Endothelial cell of umbilical vein (primary cell): ENCODE measurements at regions not wholly inside any gene's neighbourhood (a gene's known extent, or its start where the extent isn't known, plus 50 kb on each side); places are given as distances from the start of the nearest gene placed in this dataset.
"Not testable (repeated sequence)": the region's sequence is repeated elsewhere in the genome, so short reads cannot be mapped to it uniquely, and the experiment has no call there.

ENCODE experiments used
- BruUV-seq: library from RNA; stranded (reverse); fragments of 400-500 nt; replicated peaks from 2 replicates; lab custom pipeline; 2021; lab: Mats Ljungman, UMichigan
- CTCF ChIA-PET: fragments of 300-600, 350-600 bp; sonication (Branson Sonifier 250); formaldehyde crosslinking; loops from one replicate; lab custom pipeline; 2021; ENCODE audit warnings: antibody characterized with exemption, inconsistent platforms; lab: Charles Lee
- POLR2A ChIA-PET: fragments of 300-600, 350-600 bp; sonication (Branson Sonifier 250); formaldehyde crosslinking; loops from one replicate; lab custom pipeline; 2021; ENCODE audit warnings: antibody characterized with exemption, inconsistent platforms; lab: Charles Lee
- DNase-seq: peaks from one replicate; pipeline ENCODE4 v3.0.0-alpha.2; 2011; ENCODE audit warnings: low read depth, low spot score
- FAIRE-seq: peaks from 2 replicates; lab custom pipeline; 2011; peaks lifted over from hg19 to GRCh38; lab: Jason Lieb, UNC
- H2AFZ ChIP-seq: 2 replicates; pipeline ENCODE4 v1.6.0; 2012; ENCODE audit warnings: low read depth, low read length, control low read depth, inconsistent platforms
- H3K27ac ChIP-seq: 2 replicates; pipeline ENCODE4 v1.5.1; 2011; ENCODE audit warnings: low read depth, mild to moderate bottlenecking, control low read depth, low read length, moderate library complexity; ENCODE audit not compliant: insufficient read depth
- H3K27me3 ChIP-seq, 2 experiments: 2 replicates each; pipeline versions ENCODE4 v1.6.0 to v1.6.1; 2011; ENCODE audit warnings: low read length in 2 of 2, mixed read lengths in 1 of 2; ENCODE audit not compliant: control insufficient read depth in 2 of 2, insufficient read depth in 2 of 2
- H3K36me3 ChIP-seq, 2 experiments: 2 replicates in 1 of 2; 3 replicates in 1 of 2; pipeline ENCODE4 v1.5.1; 2011; ENCODE audit warnings: low read length in 2 of 2, mild to moderate bottlenecking in 1 of 2, moderate library complexity in 1 of 2; ENCODE audit not compliant: control insufficient read depth in 2 of 2, insufficient read depth in 2 of 2; ENCODE audit errors: extremely low read depth in 1 of 2
- H3K4me1 ChIP-seq: 3 replicates; pipeline ENCODE4 v1.5.1; 2011; ENCODE audit warnings: mild to moderate bottlenecking, low read length; ENCODE audit not compliant: control insufficient read depth, insufficient read depth; ENCODE audit errors: extremely low read depth
- H3K4me2 ChIP-seq: 2 replicates; pipeline ENCODE4 v1.6.1; 2011; ENCODE audit warnings: low read length, control low read depth, mixed read lengths; ENCODE audit not compliant: insufficient read depth
- H3K4me3 ChIP-seq, 3 experiments: fragments of 200-600 bp in 1 of 3; sonication (generic), shearing (Covaris generic) in 1 of 3; replicated peaks in 1 of 3; 2 replicates each; pipeline ENCODE4 v1.5.1; 2011 to 2016; ENCODE audit warnings: control low read depth in 3 of 3, low read length in 3 of 3, mild to moderate bottlenecking in 2 of 3, inconsistent platforms in 1 of 3, low read depth in 1 of 3, moderate library complexity in 1 of 3; ENCODE audit not compliant: insufficient read depth in 1 of 3
- H3K79me2 ChIP-seq: 2 replicates; pipeline ENCODE4 v1.6.0; 2012; ENCODE audit warnings: low read length, inconsistent platforms; ENCODE audit not compliant: control insufficient read depth, insufficient read depth
- H3K9ac ChIP-seq: replicated peaks from 2 replicates; pipeline ENCODE3; 2011; ENCODE audit warnings: low read length, control low read depth; ENCODE audit not compliant: insufficient read depth; ENCODE audit errors: extremely low read depth
- H3K9me1 ChIP-seq: replicated peaks from 3 replicates; pipeline ENCODE4 v1.6.0; 2011; ENCODE audit warnings: mild to moderate bottlenecking, low read length; ENCODE audit not compliant: control insufficient read depth, insufficient read depth; ENCODE audit errors: extremely low read depth
- H3K9me3 ChIP-seq: replicated peaks from 2 replicates; pipeline ENCODE4 v1.5.1; 2012; ENCODE audit warnings: low read length, inconsistent platforms; ENCODE audit not compliant: control insufficient read depth, insufficient read depth
- H4K20me1 ChIP-seq: replicated peaks from 2 replicates; pipeline ENCODE3; 2011; ENCODE audit warnings: mild to moderate bottlenecking, low read length; ENCODE audit not compliant: control insufficient read depth, insufficient read depth; ENCODE audit errors: extremely low read depth
- CTCF ChIP-seq, 2 donors: IDR thresholded peaks; 1 replicate in 1 of 2; 2 replicates in 1 of 2; pipeline ENCODE4 v1.5.1; 2011; ENCODE audit warnings: low read length in 2 of 2, mild to moderate bottlenecking in 2 of 2, moderate library complexity in 2 of 2, control low read depth in 1 of 2, inconsistent platforms in 1 of 2, low read depth in 1 of 2; ENCODE audit not compliant: insufficient read depth in 1 of 2; ENCODE audit errors: extremely low read depth in 1 of 2
- EZH2 ChIP-seq: IDR thresholded peaks from 2 replicates; pipeline ENCODE4 v1.6.1; 2012; ENCODE audit warnings: borderline replicate concordance, low read depth, mild to moderate bottlenecking, moderate library complexity, low read length, inconsistent platforms; ENCODE audit not compliant: severe bottlenecking
- JUN ChIP-seq: IDR thresholded peaks from 2 replicates; pipeline ENCODE4 v1.6.1; 2011; ENCODE audit warnings: borderline replicate concordance, low read depth; ENCODE audit not compliant: insufficient read length, insufficient read depth
- MYC ChIP-seq: IDR thresholded peaks from one replicate; pipeline ENCODE4 v1.6.1; 2011; ENCODE audit warnings: mild to moderate bottlenecking, low read depth, low read length
- POLR2A ChIP-seq: IDR thresholded peaks from 2 replicates; pipeline ENCODE4 v1.6.1; 2012; ENCODE audit warnings: low read depth, mild to moderate bottlenecking, control low read depth, low read length
- POLR2AphosphoS5 ChIP-seq: IDR thresholded peaks from 2 replicates; pipeline ENCODE4 v1.6.1; 2012; ENCODE audit warnings: low read depth, mild to moderate bottlenecking, control low read depth, low read length, moderate library complexity; ENCODE audit not compliant: insufficient read depth
- dilution Hi-C: fragments of 300-500 bp; cut with MboI; formaldehyde crosslinking; loops from one replicate; pipeline ENCODE4 v1.15.0; 2019; ENCODE audit warnings: low sequenced_read_pairs; ENCODE audit not compliant: extremely low pct_ligation_motif_present
- intact Hi-C: fragments of 100-400 bp; cut with micrococcal nuclease; formaldehyde crosslinking; loops from one replicate; pipeline ENCODE4 v1.10.0; 2022
- TF ChIP-seq, protein P1 (sequence below): IDR thresholded peaks from 2 replicates; pipeline ENCODE4 v1.6.1; 2011; ENCODE audit not compliant: insufficient read depth, insufficient read length

GRCh38 chr15:36449084-36449661 lies 130.3 kb upstream of the CDIN1 start:
- FAIRE-seq (no peak), DNase-seq (no peak)
- POLR2A ChIA-PET = no interaction called here
- Histone ChIP-seq H3K9me3 (no peaks in the 10 kb centered on the region), H3K79me2 (no peaks in the 10 kb centered on the region), H2AFZ (no peak overlapping the region), H3K9me1 (no peaks in the 10 kb centered on the region), H3K9ac (no peak overlapping the region), H3K27me3 (peaks cover 0 to 2% of the 10 kb centered on the region in 2 experiments), H4K20me1 (no peaks in the 10 kb centered on the region), H3K36me3 (no peaks in the 10 kb centered on the region), H3K4me3 (no peak overlapping the region), H3K4me2 (no peak overlapping the region), H3K27ac (no peak overlapping the region), H3K4me1 (no peaks in the 10 kb centered on the region)
- CTCF ChIA-PET = interaction anchor here (0.9 to 1.0 kb wide), 2 partner anchors 10 to 17 kb away, joined by 3 read pairs; no protein-coding TSS in a partner anchor
- no TSS peak for BruUV-seq
- intact Hi-C loops = no loop called here
- dilution Hi-C loops = no loop called here
- TF ChIP-seq POLR2A (no peak), EZH2 (no peak), POLR2AphosphoS5 (no peak), JUN (no peak)
- TF ChIP-seq, protein P1, sequence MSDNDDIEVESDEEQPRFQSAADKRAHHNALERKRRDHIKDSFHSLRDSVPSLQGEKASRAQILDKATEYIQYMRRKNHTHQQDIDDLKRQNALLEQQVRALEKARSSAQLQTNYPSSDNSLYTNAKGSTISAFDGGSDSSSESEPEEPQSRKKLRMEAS = no peak

GRCh38 chr15:36449662-36450145 lies 129.7 kb upstream of the CDIN1 start:
- H3K9ac ChIP-seq = no peak overlapping the region
- peaks cover 0 to 2% of the 10 kb centered on the region in 2 experiments for H3K27me3 ChIP-seq
- H3K4me2 ChIP-seq = no peak overlapping the region
- intact Hi-C loops = no loop called here
- no peaks in the 10 kb centered on the region for H3K36me3 ChIP-seq
- no peaks in the 10 kb centered on the region for H3K9me3 ChIP-seq
- no peak for FAIRE-seq
- no peak for TF ChIP-seq CTCF (IDR thresholded peaks at IDR 0.05; ENCODE audit: extremely low read depth in 1 of 2, insufficient read depth in 1 of 2, low read depth in 1 of 2, low read length in 2 of 2)
- TF ChIP-seq MYC = no peak
- TF ChIP-seq JUN = no peak
- no peak for DNase-seq
- BruUV-seq = no TSS peak
- ChIA-PET POLR2A (no interaction called here), CTCF (interaction anchor here (0.9 kb wide), 1 partner anchor 9 kb away, joined by 3 read pairs; no protein-coding TSS in a partner anchor)
- no peaks in the 10 kb centered on the region for H4K20me1 ChIP-seq
- H3K9me1 ChIP-seq = no peaks in the 10 kb centered on the region
- no peaks in the 10 kb centered on the region for H3K79me2 ChIP-seq
- no peak overlapping the region for H2AFZ ChIP-seq
- H3K27ac ChIP-seq = no peak overlapping the region
- no peaks in the 10 kb centered on the region for H3K4me1 ChIP-seq
- dilution Hi-C loops = no loop called here
- H3K4me3 ChIP-seq = no peak overlapping the region

DNA sequence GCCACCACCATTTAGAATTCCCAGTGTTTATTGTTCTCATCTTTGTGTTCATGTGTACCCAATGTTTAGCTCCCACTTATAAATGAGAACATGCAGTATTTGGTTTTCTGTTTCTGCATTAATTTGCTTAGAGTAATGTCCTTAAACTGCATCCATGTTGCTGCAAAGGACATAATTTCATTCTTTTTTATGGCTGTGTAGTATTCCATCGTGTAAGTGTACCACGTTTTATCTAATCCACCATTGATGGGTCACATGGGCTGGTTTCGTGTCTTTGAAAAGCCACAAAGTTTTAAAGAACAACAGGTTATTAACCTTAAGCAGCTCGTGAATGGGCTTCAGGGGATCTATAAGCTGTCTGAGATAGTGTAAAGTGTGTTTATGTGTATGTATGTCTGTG lies 125.2 kb upstream of the CDIN1 start:
- H3K4me1 ChIP-seq, H3K9me3 ChIP-seq, H3K27me3 ChIP-seq, CTCF ChIA-PET, H3K4me3 ChIP-seq, H3K9ac ChIP-seq, H4K20me1 ChIP-seq, BruUV-seq, H3K27ac ChIP-seq, intact Hi-C loops, H2AFZ ChIP-seq, H3K4me2 ChIP-seq, H3K36me3 ChIP-seq, POLR2A ChIA-PET, FAIRE-seq, DNase-seq, H3K9me1 ChIP-seq, H3K79me2 ChIP-seq, dilution Hi-C loops: not testable (repeated sequence)
